ENCODE measurements at regions not wholly inside any gene's neighbourhood (a gene's known extent, or its start where the extent isn't known, plus 50 kb on each side); places are given as distances from the start of the nearest gene placed in this dataset.

DNA sequence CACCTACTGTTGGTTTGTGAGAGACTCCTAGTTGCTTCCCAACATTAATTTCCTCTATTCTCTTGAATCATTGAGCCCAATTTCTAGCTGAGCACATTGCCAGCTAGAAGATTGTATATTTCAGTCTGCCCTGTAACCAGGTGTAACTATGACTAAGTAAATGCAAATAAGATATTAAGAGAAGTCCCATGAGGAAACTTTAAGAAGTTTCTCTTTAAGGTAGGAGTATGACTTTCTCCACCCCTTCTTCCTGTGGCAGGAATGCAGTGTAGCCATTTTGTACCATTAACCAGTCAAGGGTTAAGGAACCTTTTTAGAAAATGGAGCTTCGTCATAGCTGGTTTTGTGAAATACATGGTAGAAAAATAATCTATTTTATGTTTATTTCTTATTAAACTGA lies 534.2 kb upstream of the RGS18 start:
- TF ChIP-seq, protein P1, sequence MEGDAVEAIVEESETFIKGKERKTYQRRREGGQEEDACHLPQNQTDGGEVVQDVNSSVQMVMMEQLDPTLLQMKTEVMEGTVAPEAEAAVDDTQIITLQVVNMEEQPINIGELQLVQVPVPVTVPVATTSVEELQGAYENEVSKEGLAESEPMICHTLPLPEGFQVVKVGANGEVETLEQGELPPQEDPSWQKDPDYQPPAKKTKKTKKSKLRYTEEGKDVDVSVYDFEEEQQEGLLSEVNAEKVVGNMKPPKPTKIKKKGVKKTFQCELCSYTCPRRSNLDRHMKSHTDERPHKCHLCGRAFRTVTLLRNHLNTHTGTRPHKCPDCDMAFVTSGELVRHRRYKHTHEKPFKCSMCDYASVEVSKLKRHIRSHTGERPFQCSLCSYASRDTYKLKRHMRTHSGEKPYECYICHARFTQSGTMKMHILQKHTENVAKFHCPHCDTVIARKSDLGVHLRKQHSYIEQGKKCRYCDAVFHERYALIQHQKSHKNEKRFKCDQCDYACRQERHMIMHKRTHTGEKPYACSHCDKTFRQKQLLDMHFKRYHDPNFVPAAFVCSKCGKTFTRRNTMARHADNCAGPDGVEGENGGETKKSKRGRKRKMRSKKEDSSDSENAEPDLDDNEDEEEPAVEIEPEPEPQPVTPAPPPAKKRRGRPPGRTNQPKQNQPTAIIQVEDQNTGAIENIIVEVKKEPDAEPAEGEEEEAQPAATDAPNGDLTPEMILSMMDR (IDR thresholded peaks at IDR 0.05; ENCODE audit: borderline replicate concordance, extremely low read depth, low read length, poor library complexity, severe bottlenecking), result no peak
- TF ChIP-seq EZH2 (IDR thresholded peaks at IDR 0.05; ENCODE audit: borderline replicate concordance, low read depth, low read length, severe bottlenecking), result no peak
